HepG2 (cell line): ENCODE measurements at regions not wholly inside any gene's neighbourhood (a gene's known extent, or its start where the extent isn't known, plus 50 kb on each side); places are given as distances from the start of the nearest gene placed in this dataset.

Experiments used
- ATAC-seq: fragments of 200-7000 bp; cut with Tn5 transposase; 3 replicates; pipeline ENCODE4 v1.9.1; 2020; ENCODE audit warnings: mild to moderate bottlenecking, moderate library complexity
- BruUV-seq: library from RNA; stranded (reverse); fragments of 400-500 nt; replicated peaks from 2 replicates; lab custom pipeline; 2021; lab: Mats Ljungman, UMichigan
- CTCF ChIA-PET: fragments of 300-600 bp; formaldehyde crosslinking; extraction: SDS; loops from one replicate; lab custom pipeline; 2021; ENCODE audit warnings: low total read pairs, inconsistent platforms, low intra/inter-chr PET ratio; lab: Yijun Ruan, JAX
- POLR2A ChIA-PET: fragments of 350-600 bp; sonication (Branson Sonifier 250); formaldehyde crosslinking; loops from one replicate; lab custom pipeline; 2020; ENCODE audit warnings: antibody characterized with exemption, inconsistent platforms; lab: Yijun Ruan, JAX
- DNase-seq: peaks from one replicate; pipeline ENCODE4 v3.0.0-alpha.2; 2015; ENCODE audit warnings: low spot score
- FAIRE-seq: peaks from 3 replicates; lab custom pipeline; 2011; peaks lifted over from hg19 to GRCh38; lab: Jason Lieb, UNC
- H2AFZ ChIP-seq: one replicate; pipeline ENCODE4 v1.6.1; 2011; ENCODE audit warnings: low read length, inconsistent platforms
- H3K27ac ChIP-seq: fragments of 300-600 bp; 3 replicates; pipeline ENCODE4 v1.8.0; 2011; ENCODE audit warnings: mixed run types, mild to moderate bottlenecking, mixed read lengths, low read length, inconsistent platforms; ENCODE audit not compliant: insufficient read depth; ENCODE audit errors: extremely low read length
- H3K27me3 ChIP-seq, 2 experiments: fragments of 200-600 bp in 1 of 2; 2 replicates in 1 of 2; 3 replicates in 1 of 2; pipeline versions ENCODE4 v1.6.0 to v1.8.0; 2011; ENCODE audit warnings: low read length in 2 of 2, mild to moderate bottlenecking in 2 of 2, moderate library complexity in 2 of 2, inconsistent platforms in 1 of 2; ENCODE audit not compliant: insufficient read depth in 2 of 2, control insufficient read depth in 1 of 2
- H3K36me3 ChIP-seq, 2 experiments: fragments of 200-600 bp in 1 of 2; replicated peaks in 1 of 2; 2 replicates in 1 of 2; 3 replicates in 1 of 2; pipeline versions ENCODE4 v1.5.1 to v1.8.0; 2011; ENCODE audit warnings: low read length in 2 of 2, inconsistent platforms in 1 of 2; ENCODE audit not compliant: insufficient read depth in 2 of 2, control insufficient read depth in 1 of 2
- H3K4me1 ChIP-seq: 2 replicates; pipeline ENCODE4 v1.5.1; 2012; ENCODE audit warnings: low read length, inconsistent platforms; ENCODE audit not compliant: insufficient read depth
- H3K4me2 ChIP-seq: 2 replicates; pipeline ENCODE4 v1.6.0; 2011; ENCODE audit warnings: low read depth, low read length, inconsistent platforms
- H3K4me3 ChIP-seq, 3 experiments: fragments of 200-600 bp in 1 of 3; sonication (generic), shearing (Covaris generic) in 1 of 3; replicated peaks in 1 of 3; 2 replicates each; pipeline ENCODE4 v1.5.1; 2011 to 2016; ENCODE audit warnings: low read length in 3 of 3, inconsistent platforms in 2 of 3, low read depth in 2 of 3, mild to moderate bottlenecking in 2 of 3, control low read depth in 1 of 3, mixed read lengths in 1 of 3; ENCODE audit not compliant: insufficient read depth in 1 of 3
- H3K79me2 ChIP-seq: one replicate; pipeline ENCODE4 v1.6.1; 2011; ENCODE audit warnings: low read length, inconsistent platforms; ENCODE audit not compliant: insufficient read depth
- H3K9ac ChIP-seq: 2 replicates; pipeline ENCODE4 v1.6.0; 2011; ENCODE audit warnings: mild to moderate bottlenecking, low read depth, low read length, inconsistent platforms; ENCODE audit not compliant: insufficient read depth
- H3K9me3 ChIP-seq: 2 replicates; pipeline ENCODE4 v1.5.1; 2012; ENCODE audit warnings: mild to moderate bottlenecking, low read length
- H4K20me1 ChIP-seq: 2 replicates; pipeline ENCODE4 v1.6.0; 2011; ENCODE audit warnings: inconsistent platforms, mild to moderate bottlenecking, low read length, moderate library complexity; ENCODE audit not compliant: insufficient read depth
- ASH2L ChIP-seq: fragments of 300-600, 200-600 bp; sonication (generic); IDR thresholded peaks from 2 replicates; pipeline ENCODE4 v1.7.0; 2017; ENCODE audit warnings: low read depth, mild to moderate bottlenecking, moderate library complexity, mixed read lengths, low read length; ENCODE audit not compliant: insufficient read length
- DNMT3B ChIP-seq: conservative IDR thresholded peaks from 2 replicates; pipeline ENCODE4 v1.6.1; 2016; ENCODE audit warnings: missing biosample characterization, control low read depth
- ETS1 ChIP-seq: sonication (generic); formaldehyde crosslinking; IDR thresholded peaks from 2 replicates; pipeline ENCODE4 v1.4.0; 2020; ENCODE audit warnings: missing genetic modification reagents
- ETV5 ChIP-seq: IDR thresholded peaks from 2 replicates; pipeline ENCODE4 v1.6.1; 2018; ENCODE audit warnings: missing biosample characterization, missing genetic modification reagents, inconsistent platforms, borderline replicate concordance
- GATAD2A ChIP-seq: IDR thresholded peaks from 2 replicates; pipeline ENCODE4 v1.6.1; 2016
- RXRA ChIP-seq: sonication (generic); formaldehyde crosslinking; IDR thresholded peaks from 2 replicates; pipeline ENCODE4 v1.5.1; 2020; ENCODE audit warnings: missing genetic modification reagents
- SCMH1 ChIP-seq: sonication (generic); formaldehyde crosslinking; IDR thresholded peaks from 2 replicates; pipeline ENCODE4 v1.9.0; 2021; ENCODE audit warnings: missing genetic modification reagents, mild to moderate bottlenecking, borderline replicate concordance
- SMAD3 ChIP-seq: sonication (generic); formaldehyde crosslinking; IDR thresholded peaks from 2 replicates; pipeline ENCODE4 v1.4.0; 2020; ENCODE audit warnings: missing genetic modification reagents
- SP2 ChIP-seq: sonication (generic); formaldehyde crosslinking; IDR thresholded peaks from 2 replicates; pipeline ENCODE4 v1.5.1; 2020; ENCODE audit warnings: mild to moderate bottlenecking, missing genetic modification reagents
- ZFAT ChIP-seq: sonication (generic); formaldehyde crosslinking; conservative IDR thresholded peaks from 2 replicates; pipeline ENCODE4 v1.8.1; 2023; ENCODE audit warnings: missing genetic modification reagents, inconsistent platforms
- ZGPAT ChIP-seq: IDR thresholded peaks from 2 replicates; pipeline ENCODE4 v1.6.1; 2016; ENCODE audit warnings: mild to moderate bottlenecking
- ZNF10 ChIP-seq: sonication (generic); formaldehyde crosslinking; IDR thresholded peaks from 2 replicates; pipeline ENCODE4 v1.4.0; 2020; ENCODE audit warnings: mild to moderate bottlenecking, low read depth, missing genetic modification reagents, borderline replicate concordance
- ZNF501 ChIP-seq: sonication (generic); formaldehyde crosslinking; IDR thresholded peaks from 2 replicates; pipeline ENCODE4 v1.5.1; 2020; ENCODE audit warnings: mild to moderate bottlenecking, moderate library complexity, missing genetic modification reagents
- ZNF607 ChIP-seq: sonication (generic); formaldehyde crosslinking; IDR thresholded peaks from 2 replicates; pipeline ENCODE4 v1.5.1; 2020; ENCODE audit warnings: missing genetic modification reagents, mild to moderate bottlenecking, borderline replicate concordance
- ZNF775 ChIP-seq: sonication (generic); formaldehyde crosslinking; IDR thresholded peaks from 2 replicates; pipeline ENCODE4 v1.4.0; 2020; ENCODE audit warnings: missing genetic modification reagents, mild to moderate bottlenecking, moderate library complexity, borderline replicate concordance
- WGBS: methylation state at CpG from one replicate; pipeline ENCODE4 v1.1.6; 2017; ENCODE audit warnings: low lambda C conversion rate; 5-methylcytosine and 5-hydroxymethylcytosine counted together
- in situ Hi-C: cut with HindIII; loops from 2 replicates; pipeline ENCODE4 v1.10.0; 2017; ENCODE audit warnings: low pct_unique_long_range_greater_than_20kb; ENCODE audit not compliant: extremely low pct_ligation_motif_present
- intact Hi-C: fragments of 100-400 bp; cut with micrococcal nuclease; formaldehyde crosslinking; loops from one replicate; pipeline ENCODE4 v1.10.0; 2022; ENCODE audit not compliant: unreplicated experiment
- TF ChIP-seq, protein P1 (sequence below): sonication (generic); formaldehyde crosslinking; IDR thresholded peaks from 2 replicates; pipeline ENCODE4 v1.4.0; 2020; ENCODE audit warnings: mild to moderate bottlenecking, low read depth, missing genetic modification reagents

DNA sequence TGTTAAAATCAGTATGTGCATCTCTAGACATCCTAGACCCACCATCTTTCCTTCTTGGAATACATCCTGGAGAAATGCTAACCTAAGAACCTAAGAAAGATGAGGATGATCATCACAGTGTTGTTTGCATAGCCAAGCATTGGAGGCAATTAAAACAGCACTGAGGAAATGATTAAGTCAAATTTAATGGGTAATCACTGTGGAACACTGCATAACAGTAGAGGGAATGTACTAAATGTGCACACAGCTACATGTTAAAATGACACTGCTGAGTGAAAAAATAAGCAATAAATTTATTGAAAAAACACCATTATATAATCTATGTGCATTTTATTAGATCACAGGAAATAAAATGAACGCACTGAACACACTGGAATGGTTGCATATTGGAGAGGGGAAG lies 987.1 kb upstream of the SEL1L start:
- in situ Hi-C loops (no loop called here), intact Hi-C loops (loop anchor here (5.0 kb wide), 1 partner anchor 1662 kb away; no protein-coding TSS in a partner anchor)
- no peaks in the 10 kb centered on the region for H3K27me3 ChIP-seq
- H3K4me1 ChIP-seq = no peaks in the 10 kb centered on the region
- no peak for FAIRE-seq
- H3K27ac ChIP-seq = no peak overlapping the region
- DNase-seq = no peak
- H3K4me2 ChIP-seq = no peak overlapping the region
- no peaks in the 10 kb centered on the region for H4K20me1 ChIP-seq
- no peak overlapping the region for H3K4me3 ChIP-seq
- 2% methylated on average over 1 of the region's 1 CpG for WGBS
- ChIA-PET CTCF (no interaction called here), POLR2A (no interaction called here)
- H3K9ac ChIP-seq = no peak overlapping the region
- ATAC-seq = no peak
- TF ChIP-seq SCMH1 (CRISPR knock-in tag) (no peak), ZNF501 (CRISPR knock-in tag) (no peak), ASH2L (no peak), ZNF775 (CRISPR knock-in tag) (no peak), ZNF607 (CRISPR knock-in tag) (no peak), RXRA (CRISPR knock-in tag) (no peak), SP2 (CRISPR knock-in tag) (no peak), ZFAT (CRISPR knock-in tag) (no peak), ETS1 (CRISPR knock-in tag) (no peak), DNMT3B (CRISPR knock-in tag) (no peak), SMAD3 (CRISPR knock-in tag) (no peak), ZNF10 (CRISPR knock-in tag) (no peak), ETV5 (CRISPR knock-in tag) (no peak), ZGPAT (CRISPR knock-in tag) (no peak), GATAD2A (no peak)
- TF ChIP-seq, protein P1, sequence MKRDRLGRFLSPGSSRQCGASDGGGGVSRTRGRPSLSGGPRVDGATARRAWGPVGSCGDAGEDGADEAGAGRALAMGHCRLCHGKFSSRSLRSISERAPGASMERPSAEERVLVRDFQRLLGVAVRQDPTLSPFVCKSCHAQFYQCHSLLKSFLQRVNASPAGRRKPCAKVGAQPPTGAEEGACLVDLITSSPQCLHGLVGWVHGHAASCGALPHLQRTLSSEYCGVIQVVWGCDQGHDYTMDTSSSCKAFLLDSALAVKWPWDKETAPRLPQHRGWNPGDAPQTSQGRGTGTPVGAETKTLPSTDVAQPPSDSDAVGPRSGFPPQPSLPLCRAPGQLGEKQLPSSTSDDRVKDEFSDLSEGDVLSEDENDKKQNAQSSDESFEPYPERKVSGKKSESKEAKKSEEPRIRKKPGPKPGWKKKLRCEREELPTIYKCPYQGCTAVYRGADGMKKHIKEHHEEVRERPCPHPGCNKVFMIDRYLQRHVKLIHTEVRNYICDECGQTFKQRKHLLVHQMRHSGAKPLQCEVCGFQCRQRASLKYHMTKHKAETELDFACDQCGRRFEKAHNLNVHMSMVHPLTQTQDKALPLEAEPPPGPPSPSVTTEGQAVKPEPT (CRISPR knock-in tag) = no peak
- no peaks in the 10 kb centered on the region for H3K79me2 ChIP-seq
- BruUV-seq = no TSS peak
- peaks cover 87% of the 10 kb centered on the region for H3K9me3 ChIP-seq
- H3K36me3 ChIP-seq = no peaks in the 10 kb centered on the region
- no peak overlapping the region for H2AFZ ChIP-seq
